PC-9 (cell line): ENCODE measurements at regions not wholly inside any gene's neighbourhood (a gene's known extent, or its start where the extent isn't known, plus 50 kb on each side); places are given as distances from the start of the nearest gene placed in this dataset.
"Not testable (repeated sequence)": the region's sequence is repeated elsewhere in the genome, so short reads cannot be mapped to it uniquely, and the experiment has no call there.

Experiments
- BruUV-seq: library from RNA; stranded (reverse); fragments of 400-500 nt; replicated peaks from 2 replicates; lab custom pipeline; 2021; lab: Mats Ljungman, UMichigan
- CTCF ChIA-PET: fragments of 300-600 bp; sonication (Branson Sonifier 250); formaldehyde crosslinking; loops from one replicate; lab custom pipeline; 2022; ENCODE audit warnings: antibody characterized with exemption; lab: Charles Lee
- POLR2A ChIA-PET: fragments of 300-600 bp; sonication (Branson Sonifier 250); formaldehyde crosslinking; loops from one replicate; lab custom pipeline; 2022; ENCODE audit warnings: antibody characterized with exemption; ENCODE audit not compliant: unreplicated experiment; lab: Charles Lee
- DNase-seq, 2 experiments: peaks; one replicate each; pipeline versions ENCODE4 v3.0.0 to v3.0.0-alpha.2; 2015 to 2022; ENCODE audit warnings: mixed read lengths in 1 of 2
- H2AFZ ChIP-seq: fragments of 200-600 bp; sonication (generic); 2 replicates; pipeline ENCODE4 v1.8.1; 2017; ENCODE audit warnings: antibody characterized with exemption
- H3F3A ChIP-seq: fragments of 200-600 bp; sonication (generic); 2 replicates; pipeline ENCODE4 v1.8.1; 2017; ENCODE audit warnings: antibody characterized with exemption, mild to moderate bottlenecking, low read depth; ENCODE audit not compliant: insufficient read depth
- H3K27ac ChIP-seq: fragments of 200-600 bp; sonication (generic); 2 replicates; pipeline ENCODE4 v1.6.1; 2016; ENCODE audit warnings: mixed run types
- H3K27me3 ChIP-seq: fragments of 200-600 bp; sonication (generic); 2 replicates; pipeline ENCODE4 v1.6.1; 2016; ENCODE audit warnings: low read depth, mixed run types; ENCODE audit not compliant: insufficient read depth
- H3K36me3 ChIP-seq: fragments of 200-600 bp; sonication (generic); 2 replicates; pipeline ENCODE4 v1.6.1; 2016; ENCODE audit warnings: low read depth, mixed run types
- H3K4me1 ChIP-seq: fragments of 200-600 bp; sonication (generic); replicated peaks from 2 replicates; pipeline ENCODE4 v1.6.1; 2016; ENCODE audit warnings: mixed run types; ENCODE audit not compliant: insufficient read depth
- H3K4me2 ChIP-seq: fragments of 200-600 bp; sonication (generic); 2 replicates; pipeline ENCODE4 v1.6.1; 2017; ENCODE audit warnings: mixed run types
- H3K4me3 ChIP-seq: fragments of 200-600 bp; sonication (generic); 2 replicates; pipeline ENCODE4 v1.6.1; 2016; ENCODE audit warnings: mixed run types
- H3K79me2 ChIP-seq: fragments of 200-600 bp; sonication (generic); 2 replicates; pipeline ENCODE4 v1.6.1; 2017; ENCODE audit warnings: low read depth, mixed run types
- H3K9me2 ChIP-seq: fragments of 200-600 bp; sonication (generic); 2 replicates; pipeline ENCODE4 v1.8.1; 2017; ENCODE audit warnings: mild to moderate bottlenecking; ENCODE audit not compliant: insufficient read depth
- H3K9me3 ChIP-seq: fragments of 200-600 bp; sonication (generic); 2 replicates; pipeline ENCODE4 v1.8.1; 2016; ENCODE audit warnings: low read depth; ENCODE audit not compliant: insufficient read depth
- H4K20me1 ChIP-seq: fragments of 200-600 bp; sonication (generic); 2 replicates; pipeline ENCODE4 v1.8.1; 2017; ENCODE audit not compliant: insufficient read depth
- CTCF ChIP-seq: fragments of 200-600 bp; sonication (generic); conservative IDR thresholded peaks from 2 replicates; pipeline ENCODE4 v1.6.1; 2017; ENCODE audit warnings: mixed run types, antibody characterized with exemption, mild to moderate bottlenecking, moderate library complexity
- EZH2 ChIP-seq: fragments of 200-600 bp; sonication (generic); IDR thresholded peaks from 2 replicates; pipeline ENCODE4 v1.8.0; 2017; ENCODE audit warnings: antibody characterized with exemption, low read depth
- intact Hi-C: fragments of 100-400 bp; cut with micrococcal nuclease; formaldehyde crosslinking; loops from one replicate; pipeline ENCODE4 v1.10.0; 2022; ENCODE audit not compliant: unreplicated experiment

DNA sequence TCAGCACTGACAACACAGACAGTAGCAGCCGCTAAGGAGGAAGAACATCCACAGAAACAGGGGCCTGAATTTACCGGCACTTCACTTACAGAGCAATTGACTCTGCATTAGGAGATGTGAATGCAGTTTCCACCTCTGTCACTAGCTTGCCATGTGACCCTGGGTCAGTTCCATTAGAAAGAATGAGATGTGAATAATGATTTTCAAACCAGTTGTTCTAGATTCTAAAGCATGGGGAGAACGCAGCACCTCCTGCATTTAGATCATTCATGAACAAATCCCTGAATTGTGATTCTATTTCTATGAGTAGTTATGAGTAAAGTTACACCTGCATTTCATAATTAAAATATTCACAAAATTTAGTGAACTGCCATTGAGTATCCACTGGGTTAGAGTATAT is 197.3 kb upstream of the EXOC2 start:
- no peak overlapping the region for H2AFZ ChIP-seq

DNA sequence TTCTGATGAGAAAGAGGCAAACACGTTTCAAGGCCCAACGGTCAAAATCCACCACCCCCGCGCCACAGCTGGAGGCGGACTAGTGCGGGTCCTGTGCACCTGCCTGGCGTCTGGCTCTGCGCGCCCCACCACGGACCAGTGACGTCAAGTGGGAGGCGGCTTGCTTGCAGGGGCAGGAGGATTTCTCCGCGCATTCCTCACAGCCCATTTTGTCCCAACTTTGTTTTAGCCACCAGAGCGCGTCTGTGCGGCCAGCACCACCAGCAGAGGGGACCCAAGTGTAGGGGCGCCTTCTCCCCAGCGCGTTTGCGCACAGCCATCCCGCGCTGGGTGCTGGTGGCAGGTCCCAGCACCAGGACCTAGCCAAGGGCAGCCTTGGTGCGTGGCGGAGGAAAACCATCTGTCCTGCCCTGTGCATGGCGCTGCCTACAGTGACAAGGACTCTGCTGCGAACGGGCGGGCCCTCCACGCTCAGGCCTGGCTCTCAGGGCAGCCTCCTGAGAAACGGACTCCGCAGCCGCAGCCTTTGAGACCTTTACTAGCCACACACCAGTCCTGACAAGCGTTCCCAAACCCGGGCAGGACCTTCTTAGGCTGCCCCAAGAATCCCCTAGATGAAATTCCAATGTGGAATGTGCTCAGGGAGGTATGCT is 194.8 kb upstream of the EXOC2 start:
- intact Hi-C loops = no loop called here
- H3K27ac ChIP-seq = no peak overlapping the region
- BruUV-seq = no TSS peak

More for the DNA sequence above, 197.3 kb upstream of the EXOC2 start:
- no peak for TF ChIP-seq EZH2
- TF ChIP-seq CTCF = no peak
- Histone ChIP-seq H3K4me1 (no peaks in the 10 kb centered on the region), H3K27ac (no peak overlapping the region), H3K36me3 (no peaks in the 10 kb centered on the region), H3K9me2 (no peaks in the 10 kb centered on the region), H3F3A (no peaks in the 10 kb centered on the region), H3K9me3 (no peaks in the 10 kb centered on the region), H4K20me1 (no peaks in the 10 kb centered on the region), H3K4me3 (no peak overlapping the region), H3K79me2 (no peaks in the 10 kb centered on the region), H3K27me3 (no peaks in the 10 kb centered on the region), H3K4me2 (no peak overlapping the region)
- CTCF ChIA-PET = no interaction called here
- DNase-seq = no peak
- BruUV-seq = no TSS peak
- intact Hi-C loops = no loop called here
- POLR2A ChIA-PET = no interaction called here

DNA sequence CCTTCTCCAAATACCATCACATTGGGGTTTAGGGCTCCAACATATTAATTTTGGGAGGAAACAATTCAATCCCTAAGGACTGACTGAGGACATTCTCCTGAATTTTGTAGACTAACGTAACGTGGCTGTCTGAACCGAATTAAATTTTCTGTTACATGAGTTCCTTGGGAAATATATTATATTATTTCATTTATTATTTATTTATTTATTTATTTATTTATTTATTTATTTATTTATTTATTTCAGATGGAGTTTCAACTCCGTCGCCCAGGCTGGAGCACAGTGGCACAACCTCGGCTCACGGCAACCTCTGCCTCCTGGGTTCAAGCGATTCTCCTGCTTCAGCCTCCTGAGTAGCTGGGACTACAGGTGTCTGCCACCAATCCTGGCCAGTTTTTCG is 193.2 kb upstream of the EXOC2 start:
- H3K27me3 ChIP-seq, H3K27ac ChIP-seq, H3K36me3 ChIP-seq, intact Hi-C loops, H4K20me1 ChIP-seq, H3K4me2 ChIP-seq, BruUV-seq, H3F3A ChIP-seq, H2AFZ ChIP-seq, H3K4me1 ChIP-seq, H3K9me3 ChIP-seq, CTCF ChIA-PET, POLR2A ChIA-PET, H3K79me2 ChIP-seq, H3K4me3 ChIP-seq, H3K9me2 ChIP-seq, DNase-seq: not testable (repeated sequence)

More for the DNA sequence above, 194.8 kb upstream of the EXOC2 start:
- Histone ChIP-seq H3K4me3 (no peak overlapping the region), H3K79me2 (no peaks in the 10 kb centered on the region), H3K4me1 (no peaks in the 10 kb centered on the region), H4K20me1 (no peaks in the 10 kb centered on the region), H3K9me3 (no peaks in the 10 kb centered on the region), H3F3A (no peaks in the 10 kb centered on the region), H3K36me3 (no peaks in the 10 kb centered on the region), H2AFZ (no peak overlapping the region), H3K9me2 (no peaks in the 10 kb centered on the region), H3K27me3 (no peaks in the 10 kb centered on the region), H3K4me2 (no peak overlapping the region)
- CTCF ChIA-PET = no interaction called here
- TF ChIP-seq EZH2 = no peak
- TF ChIP-seq CTCF = no peak
- POLR2A ChIA-PET = no interaction called here
- DNase-seq = no peak
